ENCODE measurements at regions not wholly inside any gene's neighbourhood (a gene's known extent, or its start where the extent isn't known, plus 50 kb on each side); places are given as distances from the start of the nearest gene placed in this dataset.

DNA sequence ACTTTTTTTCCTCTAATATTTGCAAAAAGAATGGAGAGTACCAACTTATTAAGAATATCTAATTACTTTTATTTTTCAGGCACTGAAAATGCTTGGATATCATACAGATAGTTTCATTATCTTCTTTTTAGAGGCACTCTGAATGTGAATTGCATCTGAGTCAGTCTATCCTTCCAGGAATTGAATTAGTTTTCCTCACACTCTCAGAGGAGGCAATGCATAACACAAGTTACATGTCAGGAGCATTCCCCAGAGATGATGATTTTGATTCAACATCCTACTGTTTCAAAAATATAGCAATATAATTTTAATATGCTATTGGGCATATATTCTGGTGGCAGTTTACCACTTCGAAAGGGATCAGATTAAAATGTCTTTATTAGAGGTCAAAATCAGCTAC is 1315.4 kb downstream of the PCDH9 start:
- no peak for DNase-seq (ENCODE audit: extremely low read depth in 1 of 11, low read depth in 9 of 11, low spot score in 4 of 11)

DNA sequence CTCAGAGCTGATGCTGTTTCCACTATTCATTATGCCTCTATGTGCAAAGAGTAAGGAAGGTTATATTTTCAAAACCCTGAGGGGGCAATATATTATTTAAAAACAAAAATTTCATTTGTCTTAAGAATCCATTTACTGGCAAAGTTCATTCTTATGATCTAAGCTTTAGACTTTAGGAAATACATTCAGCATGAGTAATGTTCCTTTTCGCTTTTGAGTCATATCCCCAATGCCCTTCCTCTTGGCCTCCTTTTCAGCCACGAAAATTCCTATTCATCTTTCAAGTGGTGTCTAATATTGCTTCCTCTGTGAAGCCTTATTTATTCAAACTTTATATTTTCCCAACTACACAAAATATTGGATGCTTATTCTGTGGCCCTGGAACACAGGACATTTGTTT is 1317.0 kb downstream of the PCDH9 start:
- DNase-seq (ENCODE audit: extremely low read depth in 1 of 11, low read depth in 9 of 11, low spot score in 4 of 11), result no peak

DNA sequence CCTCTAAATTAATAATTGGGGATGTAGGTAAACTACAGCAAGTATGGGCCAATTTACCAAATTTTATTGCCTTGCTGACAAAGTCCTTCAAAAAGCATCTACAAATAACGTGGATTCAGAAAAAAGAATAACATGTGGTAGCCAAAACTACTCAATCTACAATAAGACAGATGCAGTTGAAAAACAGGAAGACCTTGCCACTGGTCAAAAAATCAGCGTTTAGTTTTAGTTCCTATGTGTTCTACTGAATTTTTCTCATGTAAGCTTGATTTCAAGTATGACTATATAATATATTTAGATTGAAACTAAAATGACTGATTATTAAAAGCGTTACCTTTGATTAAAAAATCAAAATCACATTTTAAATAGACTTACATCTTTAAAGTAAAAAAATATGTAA is 1317.6 kb downstream of the PCDH9 start:
- no peak for DNase-seq (ENCODE audit: extremely low read depth in 1 of 11, low read depth in 9 of 11, low spot score in 4 of 11)

DNA sequence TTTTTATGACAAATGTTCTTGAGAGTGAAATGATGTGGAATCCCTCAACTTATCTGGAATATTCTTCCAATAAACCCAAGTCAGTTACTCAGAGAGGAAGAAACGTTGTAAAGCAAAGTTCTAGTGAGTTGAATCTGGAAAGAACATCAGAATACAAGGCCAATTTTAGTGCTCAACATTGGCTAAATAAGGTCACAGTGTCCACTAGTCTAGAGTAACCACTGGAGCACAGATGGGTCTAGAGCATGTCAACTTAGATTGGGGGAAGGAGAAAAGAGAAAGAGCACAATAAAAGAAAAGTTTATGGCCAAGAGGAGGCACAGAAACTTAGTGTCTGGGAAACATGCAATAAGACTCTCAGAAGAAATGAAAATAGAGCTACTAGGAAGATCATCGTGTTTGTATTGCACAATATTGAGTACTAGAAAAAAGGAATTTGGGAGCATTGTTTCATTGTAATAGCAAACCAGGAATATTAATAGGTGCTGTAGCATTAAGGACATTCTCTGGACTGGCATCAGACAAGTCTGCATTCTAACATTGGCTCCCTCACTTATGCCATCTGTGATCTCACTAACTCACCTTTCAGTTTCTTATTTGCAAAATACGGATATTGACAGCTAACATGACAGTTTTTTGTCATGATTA is 1318.5 kb downstream of the PCDH9 start:
- DNase-seq (ENCODE audit: extremely low read depth in 1 of 11, low read depth in 9 of 11, low spot score in 4 of 11), result no peak

DNA sequence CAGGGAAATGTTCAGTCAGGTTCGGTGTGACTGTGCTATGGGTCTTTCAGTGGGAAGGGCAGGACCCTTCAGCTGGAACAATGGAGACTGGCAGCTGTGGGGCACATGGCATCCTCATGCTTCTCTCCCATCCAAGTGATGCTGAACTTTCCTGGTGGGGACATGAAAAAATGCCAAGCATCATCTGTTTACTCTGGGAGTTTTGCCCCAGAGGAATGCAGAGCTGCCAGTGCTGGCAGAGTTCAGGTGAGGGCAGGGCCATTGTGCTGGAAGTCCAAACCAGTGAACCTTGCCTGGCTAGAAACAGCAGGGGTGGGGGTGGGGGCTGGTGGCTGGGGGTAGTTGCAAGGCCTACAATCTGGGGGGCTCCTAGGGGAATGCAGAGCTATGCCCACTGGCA is 1320.6 kb downstream of the PCDH9 start:
- no peak for DNase-seq (ENCODE audit: extremely low read depth in 1 of 11, low read depth in 9 of 11, low spot score in 4 of 11)

DNA sequence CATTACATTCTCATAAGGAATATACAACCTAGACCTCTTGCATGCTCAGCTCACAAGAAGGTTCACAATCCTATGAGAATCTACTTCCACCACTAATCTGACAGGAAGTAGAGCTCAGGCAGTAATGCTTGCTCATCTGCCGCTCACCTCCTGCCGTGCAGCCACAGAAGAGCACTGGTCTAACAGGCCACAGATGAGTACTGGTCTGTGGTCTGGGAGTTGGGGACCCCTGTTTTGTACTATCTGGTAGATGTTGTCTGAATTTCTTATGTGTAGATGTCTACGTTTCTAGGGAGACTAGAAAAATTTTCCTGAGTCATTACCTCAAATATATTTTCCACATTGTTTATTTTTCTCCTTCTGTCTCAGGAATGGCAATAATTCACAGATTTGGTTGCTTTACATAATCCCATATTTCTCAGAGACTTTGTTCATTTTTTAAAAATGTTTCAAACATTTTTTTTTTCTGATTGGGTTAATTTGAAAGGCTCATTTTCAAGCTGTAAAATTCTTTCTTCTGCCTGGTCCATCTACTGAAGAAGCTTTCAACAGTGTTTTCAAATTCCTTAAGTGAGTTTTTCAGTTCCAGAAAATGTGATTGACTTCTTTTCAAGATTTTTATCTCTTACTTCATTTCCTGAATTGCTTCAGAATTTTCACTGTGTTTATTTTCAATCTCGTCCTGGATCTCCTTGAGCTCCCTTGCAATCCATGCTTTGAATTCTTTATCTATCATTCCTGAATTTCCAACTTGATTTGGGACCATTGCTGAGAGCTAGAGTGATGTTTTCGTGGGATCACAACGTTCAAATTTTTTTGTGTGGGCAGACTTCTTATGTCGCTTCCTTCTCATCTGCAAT is 1322.2 kb downstream of the PCDH9 start:
- DNase-seq (ENCODE audit: extremely low read depth in 1 of 11, low read depth in 9 of 11, low spot score in 4 of 11), result no peak

DNA sequence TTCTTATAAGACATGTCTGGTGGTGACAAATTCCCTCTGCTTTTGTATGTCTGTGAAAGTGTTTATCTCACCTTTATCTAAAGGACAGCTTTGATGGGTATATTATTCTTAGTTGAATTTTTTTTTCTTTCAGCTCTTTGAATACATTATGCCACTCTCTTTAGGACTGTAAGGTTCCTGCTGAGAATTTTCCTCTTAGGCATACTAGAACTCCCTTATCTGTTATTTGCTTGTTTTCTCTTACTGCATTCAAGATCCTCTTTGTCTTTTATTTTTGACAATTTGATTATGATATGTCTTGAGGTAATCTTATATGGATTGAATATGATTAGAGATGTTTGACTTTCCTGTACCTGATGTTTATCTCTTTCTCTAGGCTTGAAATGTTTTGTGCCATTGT is 1328.4 kb downstream of the PCDH9 start:
- no peak for DNase-seq (ENCODE audit: extremely low read depth in 1 of 11, low read depth in 9 of 11, low spot score in 4 of 11)

DNA sequence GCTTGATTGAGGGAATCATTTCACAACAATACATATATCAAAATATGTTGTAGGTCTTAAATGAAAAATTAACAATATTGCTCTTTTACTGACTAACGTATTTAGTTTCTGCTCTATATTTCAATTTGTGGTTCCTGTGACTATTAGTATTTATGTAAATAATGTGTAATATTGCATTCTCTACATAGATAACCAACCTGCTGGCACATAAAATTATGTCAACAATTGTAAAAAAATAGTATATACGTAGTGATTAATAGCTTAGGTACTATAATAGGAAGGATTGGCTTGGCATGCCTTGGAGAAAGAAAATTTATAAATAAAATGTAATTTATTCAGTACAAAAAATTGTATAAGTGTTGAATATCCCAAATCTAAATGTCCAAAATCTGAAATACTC is 1336.1 kb downstream of the PCDH9 start:
- no peak for DNase-seq (ENCODE audit: extremely low read depth in 1 of 11, low read depth in 9 of 11, low spot score in 4 of 11)

DNA sequence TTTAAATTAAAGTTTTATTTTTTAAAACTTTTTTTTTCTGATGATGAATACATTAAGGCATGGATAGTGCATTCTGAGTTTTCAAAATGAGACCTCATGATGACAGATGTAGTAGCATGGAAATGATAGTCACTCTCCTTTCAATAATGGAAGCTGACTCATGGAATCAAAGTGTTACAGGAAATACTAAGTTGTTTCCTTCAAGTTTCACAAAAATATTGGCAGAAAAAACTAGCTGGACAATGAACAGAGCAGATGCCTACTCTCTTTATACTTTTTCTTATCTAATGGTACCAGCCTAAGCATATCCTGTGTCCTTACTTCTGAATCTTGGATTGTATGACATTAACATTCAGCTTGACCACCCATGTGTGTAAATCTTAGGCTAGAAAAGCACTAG is 1337.3 kb downstream of the PCDH9 start:
- no peak for DNase-seq (ENCODE audit: extremely low read depth in 1 of 11, low read depth in 9 of 11, low spot score in 4 of 11)

DNA sequence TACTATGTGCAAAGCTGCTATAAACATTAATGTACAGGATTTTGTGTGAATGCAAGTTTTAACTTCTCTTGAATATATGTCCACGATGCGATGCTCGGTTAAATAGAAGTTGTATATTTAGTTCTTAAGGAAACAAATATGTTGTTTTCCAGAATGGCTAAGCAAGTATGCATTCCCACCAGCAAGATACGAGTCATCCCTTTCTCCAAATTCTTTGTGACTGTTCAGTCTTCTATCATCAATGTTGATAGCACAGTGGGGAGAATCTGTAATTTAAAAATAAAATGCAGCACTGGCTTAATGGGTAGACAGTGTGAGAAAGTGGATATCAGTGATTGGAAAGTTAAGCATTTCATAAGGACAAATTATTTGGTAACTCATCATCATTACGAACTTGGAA is 1340.8 kb downstream of the PCDH9 start:
- no peak for DNase-seq (ENCODE audit: extremely low read depth in 1 of 11, low read depth in 9 of 11, low spot score in 4 of 11)

DNA sequence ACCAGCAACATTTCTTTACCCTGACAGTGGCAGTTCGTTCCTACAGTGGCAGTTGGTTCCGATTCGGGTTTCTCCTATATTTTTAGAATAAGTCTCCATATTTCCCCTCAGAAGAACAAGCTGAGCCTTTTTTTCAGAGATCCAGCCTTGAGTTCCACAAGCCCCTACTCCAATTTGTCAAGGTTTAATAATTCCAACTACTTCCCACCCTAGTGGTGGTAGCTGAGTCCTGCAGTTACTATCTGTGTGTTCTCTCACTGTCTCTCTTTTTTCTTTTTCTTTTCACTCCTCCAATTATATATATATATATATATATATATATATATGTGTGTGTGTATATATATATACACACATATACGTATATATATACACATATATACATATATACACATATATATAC is 1347.3 kb downstream of the PCDH9 start:
- no peak for DNase-seq (ENCODE audit: extremely low read depth in 1 of 11, low read depth in 9 of 11, low spot score in 4 of 11)

DNA sequence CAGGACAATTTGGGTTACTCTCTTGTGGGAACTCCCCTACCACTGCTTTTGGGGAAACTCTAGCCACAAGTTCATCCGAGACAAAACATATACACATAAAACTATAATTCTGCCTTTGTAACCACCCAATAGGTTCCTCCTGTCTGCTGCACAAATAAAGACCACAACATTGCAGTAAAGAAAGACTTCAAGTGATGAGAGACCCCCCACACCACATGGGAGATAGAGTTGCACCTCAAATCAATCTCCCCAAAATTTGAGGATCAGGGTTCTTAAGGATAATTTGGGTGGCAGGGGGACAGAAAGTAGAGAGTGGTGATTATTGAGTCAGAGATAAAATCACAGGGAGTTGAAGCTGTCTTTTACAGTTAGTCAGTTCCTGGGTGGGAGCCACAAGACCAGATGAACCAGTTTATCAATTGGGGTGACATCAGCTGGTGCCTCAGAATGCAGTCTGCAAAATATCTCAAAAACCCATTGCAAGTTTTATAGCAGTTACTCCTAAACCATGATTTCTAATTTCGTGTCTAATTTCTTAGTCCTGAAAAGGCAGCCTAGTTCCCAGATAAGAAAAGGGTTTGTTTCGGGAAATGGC is 1348.5 kb downstream of the PCDH9 start:
- DNase-seq (ENCODE audit: extremely low read depth in 1 of 11, low read depth in 9 of 11, low spot score in 4 of 11), result no peak

DNA sequence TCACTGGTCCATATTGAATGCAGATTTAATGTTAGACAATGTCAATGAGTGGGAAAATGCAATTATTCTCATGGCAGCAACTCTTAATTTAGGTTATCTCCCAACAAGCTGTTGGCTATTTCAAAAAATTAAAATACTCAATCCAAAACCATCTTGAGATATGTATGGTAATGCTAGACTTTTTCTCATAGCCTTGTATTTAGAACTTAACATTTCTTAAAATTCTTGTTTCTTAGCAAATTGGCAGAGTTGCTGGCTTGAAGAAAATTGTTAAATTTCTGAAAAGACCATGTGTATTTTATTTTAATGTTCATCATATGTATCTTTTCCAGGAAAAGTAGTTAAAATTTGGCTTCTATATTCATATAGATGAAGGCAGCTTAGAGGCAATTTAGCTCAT is 1355.1 kb downstream of the PCDH9 start:
- DNase-seq (ENCODE audit: extremely low read depth in 1 of 11, low read depth in 9 of 11, low spot score in 4 of 11), result no peak

DNA sequence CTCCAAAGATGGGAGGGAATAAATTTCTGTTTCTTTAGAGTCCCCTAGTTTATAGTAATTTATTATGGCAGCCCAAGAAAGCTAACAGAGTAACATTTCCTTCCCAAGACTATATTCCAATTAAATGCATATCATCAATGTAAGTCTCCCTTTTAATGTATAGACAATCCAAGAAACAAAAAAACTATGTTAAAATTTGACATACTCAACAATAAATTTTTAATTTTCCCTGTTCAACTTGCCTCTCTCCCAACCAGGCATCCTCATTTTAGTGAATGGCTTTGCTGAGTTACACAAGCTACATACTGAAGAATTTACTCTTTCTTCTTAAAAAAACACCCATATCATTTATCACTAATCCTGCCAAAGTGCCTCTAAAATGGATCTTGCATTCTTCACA is 1357.7 kb downstream of the PCDH9 start:
- DNase-seq (ENCODE audit: extremely low read depth in 1 of 11, low read depth in 9 of 11, low spot score in 4 of 11), result no peak

DNA sequence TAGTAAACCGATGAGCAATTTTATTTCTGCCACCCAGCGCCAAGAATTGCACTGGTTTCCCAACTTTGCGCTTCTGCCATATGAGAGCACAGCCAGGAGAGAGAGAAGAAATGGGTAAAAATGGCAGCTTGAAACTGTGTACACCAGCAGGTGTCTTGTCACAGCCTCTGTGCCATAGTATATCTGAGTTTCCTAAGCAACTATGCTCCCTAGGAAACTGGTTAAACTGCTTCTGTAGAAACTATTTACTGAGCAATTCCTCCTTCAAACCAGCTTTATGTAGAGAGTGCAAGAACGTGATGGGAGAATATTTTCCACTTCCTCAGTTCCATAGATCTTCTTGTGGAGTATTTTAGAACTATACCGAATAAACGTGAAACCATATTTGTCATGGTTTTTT is 1361.3 kb downstream of the PCDH9 start:
- no peak for DNase-seq (ENCODE audit: extremely low read depth in 1 of 11, low read depth in 9 of 11, low spot score in 4 of 11)

DNA sequence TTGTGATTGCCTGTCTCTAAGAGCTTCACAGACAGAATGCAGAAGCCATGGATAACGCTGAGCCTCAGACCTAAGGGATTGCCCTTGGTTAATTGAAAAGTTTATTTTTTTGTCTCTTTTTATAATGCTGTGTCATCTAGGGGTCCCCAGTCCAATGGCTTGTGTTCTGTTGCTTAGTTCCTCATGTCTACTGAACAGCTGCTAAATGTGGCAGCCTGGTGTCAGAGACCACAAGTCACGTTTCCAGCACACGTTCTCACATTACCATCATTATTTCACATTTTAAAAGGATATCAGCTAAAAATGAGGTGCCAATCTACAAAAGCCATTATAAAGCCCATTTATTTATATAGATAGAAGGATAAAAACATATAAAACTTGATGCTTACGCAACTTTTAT is 1362.0 kb downstream of the PCDH9 start:
- no peak for DNase-seq (ENCODE audit: extremely low read depth in 1 of 11, low read depth in 9 of 11, low spot score in 4 of 11)

DNA sequence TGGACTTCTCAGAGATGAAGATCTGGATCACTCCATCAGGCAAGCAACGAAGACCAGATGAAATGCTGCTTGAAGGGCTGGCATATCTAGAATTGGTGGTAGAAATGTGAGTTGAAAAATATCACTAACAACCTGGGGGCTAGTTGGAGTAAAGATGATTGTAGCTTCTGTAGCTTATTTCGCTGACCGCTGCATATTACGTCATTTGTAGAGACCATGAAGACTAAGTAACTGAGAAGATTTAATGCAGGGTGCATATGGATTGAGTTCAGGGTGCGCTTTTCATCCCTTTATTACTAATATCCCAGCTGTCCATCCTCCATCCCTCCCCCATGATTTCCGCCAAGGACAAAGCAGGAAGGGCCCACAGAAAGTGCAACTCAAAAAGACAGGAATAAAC is 1364.0 kb downstream of the PCDH9 start:
- DNase-seq (ENCODE audit: extremely low read depth in 1 of 11, low read depth in 9 of 11, low spot score in 4 of 11), result no peak

DNA sequence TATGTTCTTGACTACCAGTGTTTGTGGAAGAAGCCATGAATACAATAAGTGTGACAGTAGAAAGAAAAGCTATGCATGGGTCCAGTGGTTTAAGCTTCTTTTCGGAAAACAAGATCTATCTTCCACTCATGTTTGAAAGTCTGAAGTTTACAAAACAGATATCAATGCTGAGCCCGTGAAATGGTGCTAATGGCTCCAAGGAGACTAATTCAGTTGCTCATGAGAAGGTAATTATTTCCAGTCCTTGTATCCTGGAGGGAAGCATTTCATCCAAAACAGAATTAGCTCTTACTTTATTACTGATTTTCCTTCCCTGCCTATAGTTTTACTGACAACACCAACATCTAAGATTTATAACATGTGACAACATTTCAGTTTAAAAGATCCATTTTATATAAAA is 1364.9 kb downstream of the PCDH9 start:
- no peak for DNase-seq (ENCODE audit: extremely low read depth in 1 of 11, low read depth in 9 of 11, low spot score in 4 of 11)

DNA sequence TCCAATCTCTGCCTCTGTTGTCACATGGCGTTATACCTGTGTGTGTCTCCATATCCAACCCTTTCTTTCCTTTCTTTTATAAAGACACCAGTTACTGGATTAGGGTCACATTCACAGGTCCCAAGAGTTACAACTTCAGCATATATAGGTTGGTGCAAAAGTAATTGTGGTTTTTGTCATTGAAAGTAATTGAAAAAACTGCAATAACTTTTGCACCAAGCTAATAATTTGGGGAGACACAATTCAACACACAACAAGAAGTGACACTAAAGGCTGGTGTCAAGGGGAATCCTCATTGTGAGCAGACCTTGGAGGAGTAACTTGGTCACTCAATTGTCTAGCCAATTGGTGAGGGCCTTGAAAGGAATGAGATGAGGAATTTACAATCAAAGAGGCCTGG is 1366.1 kb downstream of the PCDH9 start:
- no peak for DNase-seq (ENCODE audit: extremely low read depth in 1 of 11, low read depth in 9 of 11, low spot score in 4 of 11)

DNA sequence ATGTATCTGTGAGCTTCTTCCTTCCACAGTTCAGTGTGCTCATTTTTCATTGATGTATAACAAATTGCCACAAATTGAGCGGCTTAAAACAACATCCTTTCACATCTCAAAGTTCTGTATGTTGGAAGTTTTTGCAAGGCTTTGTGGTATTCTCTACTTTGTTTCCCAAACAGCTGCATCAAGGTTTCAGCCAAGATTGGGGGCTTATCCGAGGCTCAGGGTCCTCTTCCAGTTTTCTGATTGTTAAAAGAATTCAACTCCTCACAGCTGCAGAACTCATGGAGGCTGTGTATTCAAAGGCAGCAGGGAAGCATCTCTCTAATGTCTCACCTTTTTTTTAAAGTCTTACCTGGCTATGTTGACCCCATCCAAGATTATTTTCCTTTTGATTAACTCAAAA is 1369.8 kb downstream of the PCDH9 start:
- DNase-seq (ENCODE audit: extremely low read depth in 1 of 11, low read depth in 9 of 11, low spot score in 4 of 11), result no peak

All from renal cortex interstitium (tissue), 11 donors.